Suprapubic skin (tissue), 4 donors: ENCODE measurements at regions not wholly inside any gene's neighbourhood (a gene's known extent, or its start where the extent isn't known, plus 50 kb on each side); places are given as distances from the start of the nearest gene placed in this dataset.

ENCODE experiments used
- CTCF ChIP-seq, 2 donors: fragments of 200-600 bp in 1 of 2; fragments of 450-650 bp in 1 of 2; sonication (generic) in 1 of 2; IDR thresholded peaks; one replicate each; pipeline ENCODE4 v1.5.1; 2016 to 2019; ENCODE audit warnings: antibody characterized with exemption in 2 of 2, mild to moderate bottlenecking in 1 of 2, moderate library complexity in 1 of 2
- POLR2A ChIP-seq, 2 donors: fragments of 450-650 bp; IDR thresholded peaks; one replicate each; pipeline ENCODE4 v1.6.1; 2017; ENCODE audit warnings: antibody characterized with exemption in 2 of 2, mild to moderate bottlenecking in 2 of 2, moderate library complexity in 2 of 2
- POLR2AphosphoS5 ChIP-seq, 3 donors: sonication (generic); formaldehyde crosslinking; IDR thresholded peaks; one replicate each; pipeline ENCODE4 v1.6.1; 2017; ENCODE audit warnings: antibody characterized with exemption in 3 of 3

GRCh38 chr1:29719253-29719652, 482.9 kb downstream of the PTPRU start:
- TF ChIP-seq POLR2A (IDR thresholded peaks at IDR 0.05) (no peak), CTCF (IDR thresholded peaks at IDR 0.05) (no peak), POLR2AphosphoS5 (IDR thresholded peaks at IDR 0.05) (no peak)
